GM21381 (cell line): ENCODE measurements at regions not wholly inside any gene's neighbourhood (a gene's known extent, or its start where the extent isn't known, plus 50 kb on each side); places are given as distances from the start of the nearest gene placed in this dataset.
A peak's percentile ranks its signal among the peaks of the same experiment; 100 is the strongest.

Experiments
- ATAC-seq: cut with Tn5 transposase; IDR thresholded peaks from one replicate; pipeline ENCODE4 v1.9.1; 2021; ENCODE audit warnings: mild to moderate bottlenecking, moderate library complexity; ENCODE audit not compliant: unreplicated experiment

GRCh38 chr11:19311308-19312030, 70.7 kb upstream of the E2F8 start:
- peak; percentile 71 for ATAC-seq

- no peak for ATAC-seq
Measured at GRCh38 chr11:19307498-19307897, 66.8 kb upstream of the E2F8 start.

- ATAC-seq = no peak
Measured at GRCh38 chr11:19306179-19306944, 65.6 kb upstream of the E2F8 start.

- ATAC-seq = no peak
Measured at GRCh38 chr11:19301361-19301760, 60.6 kb upstream of the E2F8 start.

GRCh38 chr11:19294444-19294843, 53.7 kb upstream of the E2F8 start:
- ATAC-seq = no peak

GRCh38 chr11:19291064-19291463, 50.3 kb upstream of the E2F8 start:
- ATAC-seq = no peak
